GM12878 (cell line): ENCODE measurements at regions not wholly inside any gene's neighbourhood (a gene's known extent, or its start where the extent isn't known, plus 50 kb on each side); places are given as distances from the start of the nearest gene placed in this dataset.

Experiments used
- ATAC-seq: fragments of 200-7000 bp; cut with Tn5 transposase; 3 replicates; pipeline ENCODE4 v1.9.1; 2020; ENCODE audit warnings: mild to moderate bottlenecking, moderate library complexity
- BruUV-seq: library from RNA; stranded (reverse); fragments of 400-500 nt; replicated peaks from 2 replicates; lab custom pipeline; 2021; lab: Mats Ljungman, UMichigan
- CTCF ChIA-PET: fragments of 300-600 bp; sonication (Branson Sonifier 250); formaldehyde crosslinking; extraction: SDS; loops from one replicate; lab custom pipeline; 2021; ENCODE audit warnings: inconsistent platforms; lab: Yijun Ruan, JAX
- POLR2A ChIA-PET: fragments of 350-600 bp; formaldehyde crosslinking; extraction: SDS; loops from one replicate; lab custom pipeline; 2021; ENCODE audit warnings: inconsistent platforms; lab: Charles Lee
- RAD21 ChIA-PET: fragments of 300-600 bp; sonication (Branson Sonifier 250); formaldehyde crosslinking; loops from one replicate; lab custom pipeline; 2023; ENCODE audit warnings: antibody characterized with exemption; ENCODE audit not compliant: unreplicated experiment; lab: Charles Lee
- SMC1A ChIA-PET: fragments of 300-600 bp; sonication (Branson Sonifier 250); formaldehyde crosslinking; loops from one replicate; lab custom pipeline; 2023; ENCODE audit not compliant: unreplicated experiment, uncharacterized antibody; lab: Charles Lee
- DNase-seq: peaks from one replicate; pipeline ENCODE4 v3.0.0-alpha.2; 2011; ENCODE audit warnings: low read depth, low spot score
- FAIRE-seq: peaks from 3 replicates; lab custom pipeline; 2011; peaks lifted over from hg19 to GRCh38; lab: Jason Lieb, UNC
- H2AFZ ChIP-seq: 2 replicates; pipeline ENCODE4 v1.6.0; 2011; ENCODE audit warnings: low read depth, low read length, control low read depth; ENCODE audit not compliant: control insufficient read depth
- H3K27ac ChIP-seq: 2 replicates; pipeline ENCODE4 v1.5.1; 2011; ENCODE audit warnings: control low read depth; ENCODE audit not compliant: control insufficient read depth, insufficient read depth
- H3K27me3 ChIP-seq, 2 experiments: replicated peaks in 1 of 2; 2 replicates each; pipeline versions ENCODE4 v1.6.0 to v1.6.1; 2011; ENCODE audit warnings: low read length in 1 of 2; ENCODE audit not compliant: control insufficient read depth in 2 of 2, insufficient read depth in 2 of 2
- H3K36me3 ChIP-seq, 2 experiments: 2 replicates each; pipeline ENCODE4 v1.5.1; 2011; ENCODE audit warnings: low read length in 1 of 2; ENCODE audit not compliant: control insufficient read depth in 2 of 2, insufficient read depth in 2 of 2
- H3K4me1 ChIP-seq: 2 replicates; pipeline ENCODE4 v1.6.1; 2011; ENCODE audit warnings: mild to moderate bottlenecking, low read length, moderate library complexity, mixed read lengths; ENCODE audit not compliant: control insufficient read depth, insufficient read depth
- H3K4me2 ChIP-seq: 2 replicates; pipeline ENCODE4 v1.6.0; 2011; ENCODE audit warnings: control low read depth; ENCODE audit not compliant: control insufficient read depth, insufficient read depth
- H3K4me3 ChIP-seq: fragments of 200-600 bp; sonication (generic); 2 replicates; pipeline ENCODE4 v1.5.1; 2016
- H3K79me2 ChIP-seq: 2 replicates; pipeline ENCODE4 v1.6.0; 2011; ENCODE audit warnings: low read length; ENCODE audit not compliant: control insufficient read depth, insufficient read depth
- H3K9ac ChIP-seq: 2 replicates; pipeline ENCODE4 v1.8.0; 2011; ENCODE audit warnings: low read length, control low read depth, mixed read lengths; ENCODE audit not compliant: control insufficient read depth, insufficient read depth
- H3K9me3 ChIP-seq: replicated peaks from 3 replicates; pipeline ENCODE4 v1.5.1; 2011; ENCODE audit warnings: mild to moderate bottlenecking, low read length; ENCODE audit not compliant: control insufficient read depth, insufficient read depth
- H4K20me1 ChIP-seq: 2 replicates; pipeline ENCODE4 v1.6.0; 2011; ENCODE audit not compliant: control insufficient read depth, insufficient read depth
- CEBPZ ChIP-seq: fragments of 150-350 bp; IDR thresholded peaks from 2 replicates; pipeline ENCODE4 v1.6.1; 2016; ENCODE audit warnings: low read depth, low read length
- ETV6 ChIP-seq, 2 experiments: fragments of 450-650 bp in 1 of 2; IDR thresholded peaks in 1 of 2; conservative IDR thresholded peaks in 1 of 2; 2 replicates each; pipeline ENCODE4 v1.6.1; 2014; ENCODE audit warnings: antibody characterized with exemption in 1 of 2, borderline replicate concordance in 1 of 2, low read depth in 1 of 2, mild to moderate bottlenecking in 1 of 2, moderate library complexity in 1 of 2
- FOXK2 ChIP-seq: fragments of 450-650 bp; IDR thresholded peaks from 2 replicates; pipeline ENCODE4 v1.6.1; 2017; ENCODE audit warnings: mild to moderate bottlenecking, moderate library complexity
- GABPA ChIP-seq: IDR thresholded peaks from 2 replicates; pipeline ENCODE4 v1.6.1; 2014; ENCODE audit warnings: antibody characterized with exemption, low read depth, mild to moderate bottlenecking, inconsistent platforms
- HDAC6 ChIP-seq: fragments of 200-600 bp; sonication (generic); IDR thresholded peaks from one replicate; pipeline ENCODE4 v1.8.0; 2017; ENCODE audit warnings: antibody characterized with exemption; ENCODE audit not compliant: unreplicated experiment
- IKZF2 ChIP-seq, 2 experiments: fragments of 450-650 bp; IDR thresholded peaks; 2 replicates each; pipeline ENCODE4 v1.6.1; 2017; ENCODE audit warnings: mild to moderate bottlenecking in 2 of 2, moderate library complexity in 2 of 2
- KDM1A ChIP-seq: fragments of 200-600 bp; sonication (generic); IDR thresholded peaks from 2 replicates; pipeline ENCODE4 v1.6.1; 2016; ENCODE audit warnings: borderline replicate concordance
- MEF2A ChIP-seq: IDR thresholded peaks from 2 replicates; pipeline ENCODE4 v1.6.1; 2011; ENCODE audit warnings: low read depth, mild to moderate bottlenecking, low read length, moderate library complexity; ENCODE audit not compliant: insufficient read depth
- MXI1 ChIP-seq: fragments of 150-350 bp; IDR thresholded peaks from 2 replicates; pipeline ENCODE4 v1.6.1; 2011; ENCODE audit warnings: low read depth, mild to moderate bottlenecking, inconsistent platforms, low read length, improper control_type of control experiment
- POLR2AphosphoS5 ChIP-seq: IDR thresholded peaks from 2 replicates; pipeline ENCODE4 v1.6.1; 2011; ENCODE audit warnings: mild to moderate bottlenecking, low read length, inconsistent platforms
- POU2F2 ChIP-seq: IDR thresholded peaks from 3 replicates; pipeline ENCODE4 v1.6.1; 2011; ENCODE audit warnings: low read depth, mild to moderate bottlenecking, low read length, borderline replicate concordance
- SMC3 ChIP-seq: IDR thresholded peaks from 2 replicates; pipeline ENCODE4 v1.6.1; 2011; ENCODE audit warnings: low read length, improper control_type of control experiment, borderline replicate concordance
- SREBF1 ChIP-seq: IDR thresholded peaks from 2 replicates; pipeline ENCODE4 v1.6.1; 2012; ENCODE audit warnings: mild to moderate bottlenecking, low read length
- TCF3 ChIP-seq: IDR thresholded peaks from 2 replicates; pipeline ENCODE4 v1.6.1; 2012; ENCODE audit warnings: low read depth, mild to moderate bottlenecking, low read length, borderline replicate concordance; ENCODE audit not compliant: insufficient read depth
- USF1 ChIP-seq: IDR thresholded peaks from 2 replicates; pipeline ENCODE4 v1.6.1; 2011; ENCODE audit warnings: borderline replicate concordance, low read depth, mild to moderate bottlenecking, moderate library complexity, mixed read lengths, low read length; ENCODE audit not compliant: insufficient read depth; ENCODE audit errors: extremely low read length
- ZNF687 ChIP-seq: fragments of 450-650 bp; IDR thresholded peaks from 2 replicates; pipeline ENCODE4 v1.6.1; 2017; ENCODE audit warnings: mild to moderate bottlenecking, moderate library complexity
- ZZZ3 ChIP-seq: IDR thresholded peaks from 2 replicates; pipeline ENCODE4 v1.6.1; 2011; ENCODE audit warnings: low read depth; ENCODE audit not compliant: control insufficient read depth, insufficient read length
- WGBS: methylation state at CpG from one replicate; pipeline ENCODE4 v1.1.6; 2016; ENCODE audit warnings: low lambda C conversion rate; ENCODE audit not compliant: insufficient replicate concordance, insufficient coverage; ENCODE audit errors: missing lambda C conversion rate; 5-methylcytosine and 5-hydroxymethylcytosine counted together
- in situ Hi-C: fragments of 300-500 bp; cut with MboI; formaldehyde crosslinking; loops from 9 replicates; pipeline ENCODE4 v1.14.3; 2018; ENCODE audit warnings: mixed read lengths
- intact Hi-C: fragments of 100-400 bp; cut with micrococcal nuclease; formaldehyde crosslinking; loops from one replicate; pipeline ENCODE4 v1.14.2; 2022; ENCODE audit not compliant: unreplicated experiment

- TF ChIP-seq SREBF1 (no peak), ETV6 (conservative IDR thresholded peaks at IDR 0.05 in 1 of 2, IDR thresholded peaks at IDR 0.05 in 1 of 2; ENCODE audit: borderline replicate concordance in 1 of 2, low read depth in 1 of 2) (no peak), USF1 (no peak), SMC3 (no peak), TCF3 (no peak), FOXK2 (no peak), HDAC6 (no peak), MEF2A (no peak)
- TF ChIP-seq, all 136 proteins: peak for 0
Observed at GRCh38 chr13:112202266-112202665, 135.3 kb downstream of the SOX1 start (continued).

GRCh38 chr13:112202966-112203365 lies 136.0 kb downstream of the SOX1 start:
- Histone ChIP-seq H3K9me3 (no peaks in the 10 kb centered on the region; the same call in 2 of the 3 replicates), H3K36me3 (no peaks in the 10 kb centered on the region), H3K27ac (no peak overlapping the region), H3K4me1 (no peaks in the 10 kb centered on the region), H2AFZ (no peak overlapping the region), H3K4me2 (no peak overlapping the region), H3K27me3 (no peaks in the 10 kb centered on the region), H4K20me1 (no peaks in the 10 kb centered on the region), H3K9ac (no peak overlapping the region), H3K4me3 (no peak overlapping the region), H3K79me2 (no peaks in the 10 kb centered on the region)
- DNase-seq (no peak), ATAC-seq (no peak), FAIRE-seq (no peak)
- intact Hi-C loops (no loop called here), in situ Hi-C loops (no loop called here)
- no TSS peak for BruUV-seq
- SMC1A ChIA-PET = no interaction called here
- POLR2A ChIA-PET = no interaction called here
- RAD21 ChIA-PET = no interaction called here
- 38% methylated on average over 10 of the region's 10 CpGs for WGBS
- CTCF ChIA-PET = no interaction called here
- no peak for TF ChIP-seq CEBPZ
- TF ChIP-seq IKZF2 (IDR thresholded peaks at IDR 0.05) = no peak
- no peak for TF ChIP-seq ZNF687
- no peak for TF ChIP-seq MXI1
- no peak for TF ChIP-seq ZZZ3
- no peak for TF ChIP-seq POLR2AphosphoS5
- TF ChIP-seq GABPA = no peak
- no peak for TF ChIP-seq POU2F2
- no peak for TF ChIP-seq KDM1A
